AG10803 (cell line): ENCODE measurements at regions not wholly inside any gene's neighbourhood (a gene's known extent, or its start where the extent isn't known, plus 50 kb on each side); places are given as distances from the start of the nearest gene placed in this dataset.

Experiments used
- DNase-seq: peaks from one replicate; pipeline ENCODE4 v3.0.0; 2010; ENCODE audit warnings: low read depth
- H3K4me3 ChIP-seq: 2 replicates; pipeline ENCODE4 v1.5.1; 2011; ENCODE audit warnings: mild to moderate bottlenecking, low read length, control low read depth
- CTCF ChIP-seq: conservative IDR thresholded peaks from 2 replicates; pipeline ENCODE4 v1.5.1; 2011; ENCODE audit warnings: mild to moderate bottlenecking, low read length, control low read depth, inconsistent platforms

GRCh38 chr4:4690854-4691253 is 149.0 kb upstream of the STX18 start:
- no peak for DNase-seq
- H3K4me3 ChIP-seq, result no peak overlapping the region
- no peak for TF ChIP-seq CTCF

GRCh38 chr4:4689694-4690440 is 148.0 kb upstream of the STX18 start:
- peak; percentile 24; the same call in 1 of the 2 replicates for TF ChIP-seq CTCF
- DNase-seq, result peak; percentile 59
- H3K4me3 ChIP-seq, result no peak overlapping the region

GRCh38 chr4:4687935-4688727 is 146.3 kb upstream of the STX18 start:
- no peak for DNase-seq
- no peak for TF ChIP-seq CTCF
- H3K4me3 ChIP-seq, result no peak overlapping the region

GRCh38 chr4:4687100-4687499 is 145.3 kb upstream of the STX18 start:
- TF ChIP-seq CTCF, result no peak
- H3K4me3 ChIP-seq, result no peak overlapping the region
- no peak for DNase-seq

GRCh38 chr4:4685810-4686795 is 144.3 kb upstream of the STX18 start:
- H3K4me3 ChIP-seq, result no peak overlapping the region
- TF ChIP-seq CTCF, result no peak
- DNase-seq, result peak; percentile 43

- no peak for TF ChIP-seq CTCF
- DNase-seq, result no peak
- H3K4me3 ChIP-seq, result no peak overlapping the region
Measured at GRCh38 chr4:4681653-4682052, 139.8 kb upstream of the STX18 start.
